ENCODE measurements at regions not wholly inside any gene's neighbourhood (a gene's known extent, or its start where the extent isn't known, plus 50 kb on each side); places are given as distances from the start of the nearest gene placed in this dataset.

DNA sequence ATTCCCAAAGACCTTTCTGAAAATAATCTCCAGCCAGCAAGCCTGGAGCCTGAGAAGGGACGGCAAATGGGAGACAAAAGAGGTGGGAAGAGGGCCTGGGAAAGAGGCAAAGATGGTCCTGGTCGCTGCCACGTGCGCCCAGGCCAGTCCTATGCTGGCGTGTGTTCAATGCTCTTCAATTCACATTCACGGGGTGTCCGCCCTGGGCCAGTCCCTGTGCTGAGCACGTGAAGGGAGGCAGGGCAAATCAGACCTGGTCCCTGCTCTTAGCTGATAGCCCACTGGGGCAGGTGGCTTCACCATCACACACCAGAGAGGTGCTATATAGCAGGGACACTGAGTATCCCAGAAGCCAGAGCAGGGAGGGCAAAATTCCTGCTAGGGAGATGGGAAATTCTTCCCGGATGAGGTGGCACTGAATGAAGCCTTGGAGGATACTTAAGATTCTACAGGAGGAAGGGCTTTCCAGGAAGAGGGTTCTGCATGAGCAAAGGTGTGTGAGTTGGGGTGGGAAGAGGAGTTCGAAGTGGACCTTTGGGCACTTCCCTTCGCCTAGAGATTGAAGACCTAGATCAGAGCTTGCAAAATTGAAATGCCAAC lies 148.2 kb downstream of the CHST1 start:
- no peak for DNase-seq

DNA sequence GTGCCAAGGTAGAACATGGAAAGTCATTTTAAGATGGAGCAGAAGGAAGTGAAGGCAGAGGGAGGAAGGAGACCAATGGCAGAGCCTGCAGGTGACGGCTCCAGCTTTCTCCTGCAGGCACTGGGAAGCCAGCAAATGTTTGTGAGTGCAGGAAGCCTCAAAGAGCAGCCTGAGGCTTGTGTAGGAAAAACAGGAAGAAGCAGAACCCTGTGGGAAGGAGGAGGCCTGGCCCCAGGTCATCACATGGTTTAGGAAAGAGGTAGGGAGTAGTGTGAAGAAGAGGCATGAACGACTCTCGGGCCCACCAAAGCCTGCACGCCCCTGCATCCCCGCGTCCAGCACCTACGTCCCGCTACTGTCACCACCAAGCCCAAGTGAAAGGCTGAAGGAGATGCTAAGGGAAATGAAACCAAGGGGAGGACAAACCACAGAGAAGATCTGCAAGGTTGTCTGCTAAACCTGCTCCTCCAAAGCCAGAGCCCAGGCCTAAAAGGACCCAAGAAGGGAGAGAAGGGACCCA lies 151.5 kb downstream of the CHST1 start:
- no peak for DNase-seq

DNA sequence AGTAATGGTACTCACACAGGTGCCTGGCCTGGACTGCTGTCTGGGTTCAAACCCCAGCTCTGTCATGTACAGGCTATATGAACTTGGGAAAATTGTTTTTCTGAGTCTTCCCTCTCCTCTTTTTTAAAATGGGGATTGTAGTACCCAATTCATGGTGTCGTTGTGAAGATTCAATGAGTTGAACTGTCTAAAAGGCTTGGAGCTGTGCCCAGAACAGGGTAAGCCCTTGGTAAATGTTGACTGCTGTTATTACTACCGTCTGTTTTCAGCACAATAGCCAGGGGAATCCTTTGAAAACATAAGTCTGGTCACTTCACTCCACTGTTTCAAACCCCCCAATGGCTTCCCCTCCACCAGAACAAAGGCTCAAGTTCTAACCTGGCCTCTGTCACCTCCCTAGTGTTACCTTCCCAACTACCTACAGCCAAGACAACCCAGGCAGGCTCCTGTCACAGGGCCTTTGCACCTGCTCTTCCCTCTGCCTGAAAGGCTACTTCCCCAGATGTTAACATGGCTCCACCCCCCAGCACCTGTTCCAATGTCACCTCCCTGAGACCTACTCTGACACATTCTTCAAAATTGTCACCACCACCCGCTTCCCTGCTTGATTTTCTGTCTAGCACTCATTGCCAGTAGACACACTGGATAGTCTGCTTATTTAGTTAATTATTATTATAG lies 152.8 kb downstream of the CHST1 start:
- no peak for DNase-seq

DNA sequence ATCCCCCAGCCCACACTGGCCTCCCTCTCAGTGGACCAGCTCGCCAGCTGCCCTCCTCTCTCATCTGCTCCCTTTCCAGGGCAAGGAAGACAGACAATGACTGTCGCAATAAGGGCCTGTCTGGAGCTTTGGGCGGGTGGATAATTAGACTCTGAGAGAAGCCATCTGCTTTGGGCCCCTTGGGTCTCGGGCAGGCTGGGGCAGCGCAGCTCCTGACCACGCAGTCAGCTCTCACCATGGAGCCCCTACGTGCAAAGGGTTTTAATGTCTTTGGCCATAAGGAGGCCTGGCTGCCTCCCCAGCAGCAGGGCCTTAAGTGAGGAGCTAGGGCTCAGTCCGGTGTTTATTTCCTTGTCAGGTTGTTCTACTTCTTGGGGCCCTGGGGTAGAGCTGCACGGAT lies 153.9 kb downstream of the CHST1 start:
- no peak for DNase-seq

DNA sequence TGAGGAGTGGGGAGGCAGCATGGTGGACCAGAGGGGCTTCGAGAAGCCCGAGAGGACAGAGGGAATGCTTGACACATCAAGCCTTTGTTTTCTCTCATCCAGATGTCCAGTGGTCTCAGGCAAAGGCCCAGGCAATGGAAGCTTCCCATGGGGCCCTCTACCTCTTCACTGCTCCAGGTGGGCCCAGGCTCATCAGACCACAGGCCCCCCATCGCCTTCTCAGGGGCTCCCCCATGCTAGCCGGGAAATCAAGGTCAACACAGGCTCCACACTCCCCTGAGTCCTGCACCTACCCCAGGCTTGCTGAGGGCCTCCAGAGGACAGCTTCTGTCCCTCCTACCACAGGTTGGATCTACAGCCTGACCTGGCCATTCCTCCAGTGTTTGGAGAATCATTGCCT lies 157.5 kb downstream of the CHST1 start:
- no peak for DNase-seq

DNA sequence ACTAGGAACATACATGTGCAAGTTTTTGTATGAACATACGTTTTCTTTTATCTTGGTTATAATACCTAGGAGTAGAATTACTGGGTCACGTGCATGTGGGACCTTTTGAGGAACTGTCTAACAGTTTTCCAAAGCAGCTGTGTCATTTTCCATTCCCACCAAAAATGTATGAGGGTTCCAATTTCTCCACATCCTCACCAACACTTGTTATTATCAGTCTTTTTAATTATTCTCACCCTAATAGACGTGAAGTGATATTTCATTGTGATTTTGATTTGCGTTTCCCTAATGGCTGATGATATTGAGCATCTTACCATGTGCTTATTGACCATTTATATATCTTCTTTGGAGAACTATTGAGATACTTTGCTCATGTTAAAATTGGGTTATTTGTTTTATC lies 162.1 kb downstream of the CHST1 start:
- no peak for DNase-seq

DNA sequence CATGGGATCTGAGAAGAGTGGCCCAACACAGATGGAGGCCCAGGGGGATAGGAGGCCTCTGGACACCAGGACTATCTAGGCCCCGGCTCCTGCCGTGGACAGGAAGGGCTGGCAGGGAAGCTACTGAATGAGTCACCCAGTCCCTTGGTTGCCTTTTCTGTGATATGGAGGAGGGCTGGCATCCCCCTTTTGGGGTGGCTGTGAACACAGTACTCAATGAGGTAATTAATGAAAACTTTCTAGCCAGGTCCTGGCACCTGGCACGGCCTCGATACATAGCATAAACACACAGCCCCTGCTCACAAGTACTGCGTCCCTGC lies 163.2 kb downstream of the CHST1 start:
- DNase-seq: no peak

DNA sequence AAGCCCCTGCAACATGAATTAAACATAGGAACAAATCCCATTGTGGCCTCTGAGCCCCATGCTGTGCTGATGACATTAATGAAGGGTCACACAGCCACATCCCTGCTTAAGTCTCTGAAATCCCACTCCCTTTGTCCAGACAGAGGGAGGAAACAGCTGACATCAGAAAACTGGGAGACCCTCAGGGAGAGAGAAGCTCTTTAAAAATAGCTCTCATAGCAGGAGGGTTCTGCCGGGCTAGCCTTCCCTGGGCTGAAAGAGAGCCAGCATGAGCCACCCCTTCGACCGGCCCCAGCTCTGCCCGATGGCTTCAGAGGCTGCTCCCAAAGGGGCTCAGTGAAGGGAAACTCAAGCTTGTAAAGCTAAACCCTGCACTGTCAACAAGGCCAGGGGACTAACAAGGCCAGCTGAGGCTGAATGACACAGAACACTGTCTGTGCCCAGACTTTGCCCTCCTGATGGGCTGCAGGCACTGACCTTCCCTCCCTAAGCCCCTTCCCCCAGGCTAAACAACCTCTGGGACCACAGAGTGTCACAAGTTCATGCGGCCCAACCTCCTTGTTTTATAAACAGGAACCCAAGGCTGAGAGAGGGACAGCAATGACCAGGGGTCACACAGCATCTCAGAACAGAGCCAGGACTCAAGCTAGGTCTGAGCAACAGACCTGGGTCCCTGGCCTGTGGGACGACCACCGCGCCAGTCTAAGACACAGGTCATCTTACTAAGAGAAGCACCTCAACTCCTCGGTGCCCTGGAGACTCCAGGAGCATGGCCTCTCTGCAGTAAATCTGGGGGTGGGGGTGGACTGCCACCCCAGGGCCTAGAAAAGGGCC lies 163.8 kb downstream of the CHST1 start:
- no peak for DNase-seq

DNA sequence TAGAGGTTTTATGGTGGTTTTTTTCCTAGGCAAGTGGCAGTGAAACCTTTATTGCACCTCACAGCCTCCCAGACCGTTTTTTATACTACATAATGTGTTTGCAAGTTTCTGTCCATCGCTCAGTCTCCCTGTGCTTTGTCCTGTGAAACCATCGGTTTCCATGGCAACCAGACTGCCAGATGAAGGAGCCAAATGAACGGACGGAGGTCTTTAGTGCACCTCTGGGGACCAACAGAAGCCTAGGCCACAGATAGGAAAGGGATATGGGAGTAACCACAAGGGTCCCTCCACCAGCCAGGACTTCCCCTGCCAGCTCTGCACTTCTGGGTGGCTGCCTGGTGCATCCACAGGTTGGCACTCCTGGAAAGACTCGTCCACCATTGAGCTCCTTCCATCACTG lies 165.0 kb downstream of the CHST1 start:
- no peak for DNase-seq

DNA sequence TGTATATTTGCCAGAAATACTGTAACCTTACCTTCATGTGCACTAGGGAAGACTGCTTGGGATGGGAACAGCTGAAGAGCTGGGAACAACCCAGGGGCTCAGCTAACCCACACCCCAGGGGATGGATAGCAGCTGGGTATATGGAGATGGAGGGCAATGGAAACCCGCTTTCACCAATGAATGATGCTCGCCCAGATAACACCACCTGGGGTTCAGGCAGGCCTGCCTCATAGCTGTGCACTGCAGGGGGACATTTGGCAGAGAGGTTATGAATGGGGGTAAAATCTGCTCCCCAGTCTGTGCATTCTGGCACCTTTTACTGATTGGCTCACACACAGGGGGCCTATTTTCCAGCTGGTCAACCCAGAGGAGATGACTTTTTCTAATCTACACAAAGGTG lies 170.7 kb downstream of the CHST1 start:
- no peak for DNase-seq

DNA sequence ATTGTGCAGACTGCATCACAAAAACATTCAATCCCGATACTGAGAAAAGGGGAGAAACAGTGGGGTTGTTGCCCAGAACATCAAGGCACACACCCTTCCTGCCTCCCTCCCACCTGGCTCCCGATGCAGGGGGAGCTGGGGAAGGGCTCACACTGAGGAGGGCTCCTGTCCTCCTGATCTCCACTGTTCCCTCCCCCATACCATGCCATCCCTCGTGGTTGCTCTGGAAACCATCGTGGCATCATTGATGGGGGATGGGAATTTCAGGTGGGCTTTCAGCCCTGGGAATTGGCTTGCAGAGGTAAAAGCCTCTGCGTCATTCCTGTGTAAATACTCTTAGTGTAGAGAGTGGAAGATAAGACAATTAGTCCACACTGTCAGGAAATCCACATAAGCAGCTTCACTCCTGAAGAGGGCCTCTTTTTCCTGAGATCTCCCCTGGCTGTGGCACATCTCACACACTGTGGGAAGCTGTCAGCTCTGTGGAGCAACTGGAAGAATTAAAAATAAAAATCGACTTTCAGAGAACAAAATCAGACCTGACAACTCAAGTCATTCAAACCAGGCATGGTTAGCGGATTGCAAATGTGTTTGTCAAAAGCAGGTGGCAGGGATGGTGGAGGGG lies 176.0 kb downstream of the CHST1 start:
- peak; percentile 86 for DNase-seq

DNA sequence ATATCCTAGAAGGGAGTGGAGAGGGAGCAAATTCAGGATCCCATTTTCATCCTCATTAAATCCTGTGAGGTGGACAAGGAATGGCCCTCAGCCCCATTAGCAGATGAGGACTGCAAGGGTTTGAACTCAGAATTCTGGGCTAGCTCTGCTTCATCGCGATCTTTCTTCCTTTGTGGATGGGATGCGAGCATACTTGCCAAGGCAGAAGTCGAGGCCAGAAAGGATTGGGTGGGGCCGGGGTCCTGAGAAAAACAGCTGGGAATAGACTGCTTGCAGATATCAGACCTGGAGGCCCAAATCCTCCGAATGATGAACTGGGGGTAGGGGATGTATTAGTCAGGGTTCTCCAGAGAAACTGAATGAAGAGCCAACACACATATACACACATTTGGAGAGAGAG lies 179.0 kb downstream of the CHST1 start:
- DNase-seq: no peak

DNA sequence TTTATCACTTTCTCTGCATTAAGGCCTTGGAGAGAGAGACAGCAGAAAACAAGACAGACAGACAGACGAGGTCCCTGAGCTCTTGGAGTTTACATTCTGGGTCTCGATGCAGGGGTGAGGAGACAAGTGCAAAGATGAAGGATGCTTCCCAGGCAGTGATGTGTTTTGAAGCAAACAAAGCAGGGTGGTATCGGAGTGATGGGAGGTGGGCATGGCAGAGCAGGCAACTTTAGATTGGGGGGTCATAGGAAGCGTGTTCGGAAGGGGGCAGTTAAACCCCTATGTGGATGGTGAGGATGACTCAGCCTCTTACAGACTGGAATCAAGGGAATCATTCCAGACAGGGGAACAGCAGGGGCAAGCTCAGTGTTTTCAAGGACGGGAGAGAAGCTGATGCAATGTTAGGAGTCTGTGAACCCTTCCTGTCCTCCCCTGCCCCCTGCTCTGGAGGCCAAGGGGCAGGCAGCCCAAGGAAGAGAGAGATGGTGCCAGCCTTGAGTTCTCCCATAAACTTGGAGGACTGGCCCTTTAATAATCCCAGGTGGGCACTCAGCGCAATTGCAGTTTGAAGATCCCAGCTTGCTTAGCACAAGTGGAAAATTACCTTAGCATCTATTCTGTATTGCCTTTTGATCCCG lies 180.2 kb downstream of the CHST1 start:
- no peak for DNase-seq

DNA sequence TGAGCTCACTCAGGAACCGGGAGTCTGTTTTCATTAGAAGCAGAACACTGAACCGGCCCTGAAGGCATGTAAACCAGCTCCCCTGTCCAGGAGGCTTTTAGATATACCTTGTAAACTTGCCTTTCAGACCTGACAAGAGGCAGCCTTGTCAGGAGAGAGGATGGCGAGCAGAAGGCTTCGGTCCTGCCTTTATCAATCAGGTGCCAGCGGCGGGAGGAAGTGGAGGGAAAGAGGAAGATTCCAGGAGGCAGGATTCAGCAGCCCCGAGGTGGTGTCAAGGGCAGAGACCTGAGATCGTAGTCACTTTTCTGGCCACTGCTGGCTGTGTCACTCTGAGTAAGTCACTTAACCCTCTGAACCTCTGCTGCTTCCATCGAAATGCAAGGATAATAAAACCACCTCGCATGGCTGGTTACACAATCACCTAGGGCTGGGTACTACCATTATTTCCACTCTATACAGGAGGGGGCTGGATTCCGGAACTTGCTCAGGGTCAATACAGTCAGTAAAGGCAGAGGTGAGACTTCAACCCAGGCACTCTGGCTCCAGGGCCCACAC lies 181.0 kb downstream of the CHST1 start:
- DNase-seq: no peak

DNA sequence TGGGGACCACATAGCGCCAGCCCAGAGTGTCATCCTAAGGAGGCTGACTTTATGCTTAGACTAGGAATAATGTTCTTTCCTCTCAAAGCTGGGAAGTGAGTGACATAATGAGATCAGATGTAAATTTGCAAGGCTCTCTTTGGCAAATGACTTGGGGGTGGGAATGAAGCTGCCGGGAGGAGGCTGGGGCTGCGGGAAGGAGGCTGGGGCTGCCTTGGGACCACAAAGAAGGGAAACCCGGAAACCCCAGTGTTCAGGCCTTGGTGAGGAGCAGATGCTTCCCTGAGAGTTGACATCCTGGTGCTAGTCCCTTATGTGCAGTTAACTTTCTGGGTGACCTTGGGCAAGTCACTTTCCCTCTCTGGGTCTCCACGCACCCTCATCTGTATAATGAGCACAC lies 182.0 kb downstream of the CHST1 start:
- DNase-seq: no peak

DNA sequence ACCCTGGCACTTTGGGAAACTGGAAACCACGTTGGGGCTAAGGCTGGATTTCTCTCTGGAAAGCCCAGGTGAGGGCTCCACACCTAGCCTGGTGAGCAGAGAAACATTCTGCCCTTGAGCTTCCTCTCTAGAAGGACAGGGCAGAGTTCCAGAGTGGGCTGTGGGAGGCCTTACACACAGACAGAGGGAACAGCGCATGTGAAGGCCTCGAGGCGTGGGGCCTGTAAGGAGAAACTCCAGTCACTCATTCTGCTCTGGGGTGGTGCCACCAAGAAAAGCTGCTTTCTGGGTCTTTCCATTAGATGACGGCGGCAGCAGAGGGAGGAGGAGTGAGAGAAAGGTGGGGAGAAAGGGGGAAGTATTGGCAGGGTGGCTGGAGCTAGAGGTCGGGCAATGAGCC lies 183.1 kb downstream of the CHST1 start:
- no peak for DNase-seq

DNA sequence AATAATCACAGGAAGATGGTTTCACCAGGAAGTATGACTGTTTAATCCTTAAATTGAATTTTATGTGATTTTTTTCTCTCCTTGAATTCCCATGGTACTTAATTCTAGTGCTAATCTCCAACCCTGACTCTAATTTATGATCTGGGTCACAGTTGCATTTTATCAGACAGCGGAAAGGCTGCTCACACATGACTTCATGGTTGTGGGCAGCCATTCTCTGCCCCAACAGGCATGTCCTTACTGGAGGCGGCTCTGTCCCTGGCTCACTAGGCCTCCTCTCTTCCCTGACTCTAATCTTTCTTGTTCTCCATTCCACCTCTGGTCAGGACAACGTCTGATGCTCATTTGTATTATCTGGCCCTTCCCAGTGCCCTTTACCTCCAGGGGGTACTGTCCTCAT lies 184.4 kb downstream of the CHST1 start:
- no peak for DNase-seq

DNA sequence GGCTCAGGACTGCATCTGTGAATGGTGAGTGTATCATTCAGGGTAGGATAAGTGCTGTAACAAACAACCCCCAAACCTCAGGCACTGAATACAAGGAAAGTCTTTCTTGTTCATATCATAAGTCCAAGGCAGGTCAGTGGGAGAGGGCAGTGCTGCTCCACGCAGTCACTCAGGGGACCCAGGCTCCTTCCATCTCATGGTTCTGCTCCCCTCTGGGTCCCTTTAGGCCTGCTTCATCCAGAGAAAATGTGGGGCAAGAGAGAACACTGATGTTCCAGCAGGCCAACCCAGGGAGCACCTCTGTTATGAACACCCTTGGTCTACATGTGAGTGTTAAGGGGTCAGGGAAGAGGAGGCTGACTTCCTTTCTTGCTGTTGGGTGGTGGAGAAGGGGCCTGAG lies 187.8 kb downstream of the CHST1 start:
- no peak for DNase-seq

DNA sequence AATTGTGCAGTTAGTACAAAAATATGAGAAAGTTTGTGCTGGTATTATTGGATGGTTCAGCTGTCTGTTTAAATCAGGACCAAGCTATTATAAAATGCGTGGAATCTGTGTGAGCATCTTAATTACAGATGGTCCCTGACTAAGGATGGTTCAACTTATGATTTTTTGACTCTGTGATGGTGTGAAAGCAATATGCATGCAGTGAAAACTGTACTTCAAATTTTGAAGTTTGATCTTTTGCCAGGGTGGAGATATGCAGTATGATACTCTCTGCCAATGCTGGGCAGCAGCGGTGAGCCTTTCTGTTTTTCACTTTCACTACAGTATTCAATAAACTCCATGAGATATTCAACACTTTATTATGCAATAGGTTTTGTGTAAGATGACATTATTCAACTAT lies 189.3 kb downstream of the CHST1 start:
- no peak for DNase-seq

DNA sequence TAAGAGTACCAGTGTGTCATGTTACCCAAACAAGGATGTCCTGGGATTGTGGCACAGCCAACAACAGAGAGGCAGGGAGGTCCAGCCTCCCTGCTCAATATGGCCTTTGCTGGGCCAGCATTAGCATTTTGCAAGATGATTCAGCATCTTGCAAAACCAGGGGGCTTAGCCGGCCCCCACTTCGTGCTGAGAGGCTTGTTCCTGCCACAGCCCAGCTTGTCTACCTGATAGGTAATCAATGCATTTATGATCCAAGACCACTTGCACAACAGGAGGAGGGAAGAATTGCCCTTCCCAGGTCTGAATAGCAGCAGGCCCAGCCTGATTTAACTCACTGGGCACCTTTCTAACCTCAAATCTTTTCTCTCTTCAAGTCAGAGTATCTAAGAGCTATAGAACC lies 189.0 kb upstream of the SYT13 start:
- no peak for DNase-seq

DNA sequence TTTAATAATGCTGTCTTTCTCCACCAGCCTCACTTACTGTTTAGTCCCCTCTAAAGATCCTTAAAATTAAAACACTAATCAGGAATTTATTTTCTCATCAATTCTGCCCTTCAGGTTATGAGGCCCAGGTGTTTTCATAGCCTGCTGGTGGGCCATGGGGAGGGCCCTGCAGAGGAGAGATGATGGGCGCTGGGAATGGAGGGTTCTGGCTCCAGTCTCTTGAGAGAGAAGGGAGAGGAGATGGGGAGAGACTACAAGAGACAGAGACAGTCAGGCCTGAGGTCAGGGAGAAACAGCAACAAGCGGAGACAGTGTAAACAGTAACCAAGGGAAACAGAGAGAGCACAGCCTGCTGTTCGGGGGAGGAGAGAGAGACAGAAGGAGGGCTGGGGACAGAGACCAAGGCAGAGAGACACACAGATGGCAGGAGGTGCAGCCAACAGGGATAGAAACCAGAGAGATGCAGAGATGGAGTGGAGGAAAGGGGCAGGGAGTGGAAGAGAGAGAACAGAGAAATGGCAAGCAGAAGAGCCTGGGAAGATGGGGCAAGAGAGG lies 187.3 kb upstream of the SYT13 start:
- DNase-seq: peak; percentile 63

DNA sequence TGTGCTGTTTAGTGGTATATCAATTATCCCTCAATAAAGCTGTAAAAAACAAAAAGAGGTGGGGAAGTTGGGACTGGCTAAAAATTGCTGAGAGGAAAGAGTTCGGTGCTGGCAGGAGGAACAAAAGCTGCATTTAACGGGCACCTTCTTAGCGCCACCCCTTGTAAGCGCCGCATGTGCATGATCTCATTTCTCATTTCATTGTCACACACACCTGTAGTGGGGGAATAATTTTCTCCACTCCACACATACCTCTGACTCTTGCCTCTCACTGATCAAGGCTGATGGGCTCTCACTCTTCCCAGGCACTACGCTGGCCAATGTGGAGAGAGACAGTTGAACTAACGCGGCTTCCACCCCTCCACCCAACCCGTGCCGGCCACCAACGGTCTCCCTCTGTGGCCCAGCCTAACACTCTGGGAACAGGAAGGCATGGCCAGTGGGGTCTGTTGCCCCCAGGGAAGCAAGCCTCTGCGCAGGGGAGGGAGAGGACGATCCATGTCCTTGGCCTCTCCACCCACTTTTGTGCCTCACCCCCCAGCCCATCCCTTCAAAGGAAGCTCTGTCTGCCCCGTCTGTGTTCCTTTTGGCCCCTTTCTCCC lies 186.7 kb upstream of the SYT13 start:
- DNase-seq: peak; percentile 12

All from NCI-H748 treated with DMSO at 0.1 percent for 48 hours (cell line).